PFSK-1 (cell line): ENCODE measurements at regions not wholly inside any gene's neighbourhood (a gene's known extent, or its start where the extent isn't known, plus 50 kb on each side); places are given as distances from the start of the nearest gene placed in this dataset.

ENCODE experiments used
- FOXP2 ChIP-seq: optimal IDR thresholded peaks from 2 replicates; pipeline ENCODE3; 2011; ENCODE audit warnings: borderline replicate concordance, control low read depth, inconsistent platforms; ENCODE audit not compliant: insufficient read depth; ENCODE audit errors: extremely low read length, extremely low read depth
- POLR2AphosphoS5 ChIP-seq: IDR thresholded peaks from 2 replicates; pipeline ENCODE4 v1.6.1; 2012; ENCODE audit warnings: low read depth, mild to moderate bottlenecking, control low read depth, low read length, moderate library complexity
- SIN3A ChIP-seq: IDR thresholded peaks from 2 replicates; pipeline ENCODE4 v1.6.1; 2012; ENCODE audit warnings: mild to moderate bottlenecking, low read length, moderate library complexity, borderline replicate concordance; ENCODE audit not compliant: insufficient read depth
- TAF1 ChIP-seq: IDR thresholded peaks from 2 replicates; pipeline ENCODE4 v1.6.1; 2012; ENCODE audit warnings: low read length, control low read depth, borderline replicate concordance; ENCODE audit not compliant: insufficient read depth
- TF ChIP-seq, protein P1 (sequence below), 2 experiments: IDR thresholded peaks; 2 replicates each; pipeline versions ENCODE4 v1.6.1 to v1.8.0; 2011 to 2012; ENCODE audit warnings: low read depth in 2 of 2, low read length in 2 of 2, control low read depth in 1 of 2, inconsistent platforms in 1 of 2, mild to moderate bottlenecking in 1 of 2, moderate library complexity in 1 of 2; ENCODE audit not compliant: insufficient read depth in 1 of 2

DNA sequence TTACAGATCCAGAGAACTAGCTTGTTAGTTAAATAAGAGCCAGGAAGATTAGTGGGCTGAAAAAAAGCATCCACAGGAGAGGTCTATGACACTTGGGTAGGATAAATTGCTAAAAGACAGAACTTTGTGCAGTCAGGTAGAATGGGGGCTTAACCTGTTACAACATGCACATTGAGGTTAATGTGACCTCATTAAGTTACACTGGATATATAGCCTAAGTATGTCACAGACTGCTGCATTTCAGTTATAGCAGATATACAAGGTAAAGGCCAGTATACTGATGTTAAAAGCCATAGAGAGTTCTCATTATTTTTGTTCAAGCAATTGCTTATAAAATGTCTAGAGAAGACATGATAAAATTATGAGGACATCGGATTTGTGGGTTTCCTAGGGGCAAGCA is 1179.9 kb upstream of the PCDH9 start:
- no peak for TF ChIP-seq FOXP2

GRCh38 chr13:68390987-68391386 is 1160.9 kb upstream of the PCDH9 start:
- TF ChIP-seq POLR2AphosphoS5 (no peak), SIN3A (no peak)

GRCh38 chr13:68386808-68387207 is 1156.7 kb upstream of the PCDH9 start:
- no peak for TF ChIP-seq SIN3A
- TF ChIP-seq FOXP2 = no peak
- TF ChIP-seq, protein P1, sequence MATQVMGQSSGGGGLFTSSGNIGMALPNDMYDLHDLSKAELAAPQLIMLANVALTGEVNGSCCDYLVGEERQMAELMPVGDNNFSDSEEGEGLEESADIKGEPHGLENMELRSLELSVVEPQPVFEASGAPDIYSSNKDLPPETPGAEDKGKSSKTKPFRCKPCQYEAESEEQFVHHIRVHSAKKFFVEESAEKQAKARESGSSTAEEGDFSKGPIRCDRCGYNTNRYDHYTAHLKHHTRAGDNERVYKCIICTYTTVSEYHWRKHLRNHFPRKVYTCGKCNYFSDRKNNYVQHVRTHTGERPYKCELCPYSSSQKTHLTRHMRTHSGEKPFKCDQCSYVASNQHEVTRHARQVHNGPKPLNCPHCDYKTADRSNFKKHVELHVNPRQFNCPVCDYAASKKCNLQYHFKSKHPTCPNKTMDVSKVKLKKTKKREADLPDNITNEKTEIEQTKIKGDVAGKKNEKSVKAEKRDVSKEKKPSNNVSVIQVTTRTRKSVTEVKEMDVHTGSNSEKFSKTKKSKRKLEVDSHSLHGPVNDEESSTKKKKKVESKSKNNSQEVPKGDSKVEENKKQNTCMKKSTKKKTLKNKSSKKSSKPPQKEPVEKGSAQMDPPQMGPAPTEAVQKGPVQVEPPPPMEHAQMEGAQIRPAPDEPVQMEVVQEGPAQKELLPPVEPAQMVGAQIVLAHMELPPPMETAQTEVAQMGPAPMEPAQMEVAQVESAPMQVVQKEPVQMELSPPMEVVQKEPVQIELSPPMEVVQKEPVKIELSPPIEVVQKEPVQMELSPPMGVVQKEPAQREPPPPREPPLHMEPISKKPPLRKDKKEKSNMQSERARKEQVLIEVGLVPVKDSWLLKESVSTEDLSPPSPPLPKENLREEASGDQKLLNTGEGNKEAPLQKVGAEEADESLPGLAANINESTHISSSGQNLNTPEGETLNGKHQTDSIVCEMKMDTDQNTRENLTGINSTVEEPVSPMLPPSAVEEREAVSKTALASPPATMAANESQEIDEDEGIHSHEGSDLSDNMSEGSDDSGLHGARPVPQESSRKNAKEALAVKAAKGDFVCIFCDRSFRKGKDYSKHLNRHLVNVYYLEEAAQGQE (IDR thresholded peaks at IDR 0.05; ENCODE audit: insufficient read depth in 1 of 2, low read depth in 2 of 2, low read length in 2 of 2) = no peak
- no peak for TF ChIP-seq TAF1
- no peak for TF ChIP-seq POLR2AphosphoS5

GRCh38 chr13:68380041-68380973 is 1150.2 kb upstream of the PCDH9 start:
- no peak for TF ChIP-seq POLR2AphosphoS5
- no peak for TF ChIP-seq FOXP2
- TF ChIP-seq SIN3A = no peak
- TF ChIP-seq, protein P1 (IDR thresholded peaks at IDR 0.05; ENCODE audit: insufficient read depth in 1 of 2, low read depth in 2 of 2, low read length in 2 of 2) = no peak
- no peak for TF ChIP-seq TAF1

DNA sequence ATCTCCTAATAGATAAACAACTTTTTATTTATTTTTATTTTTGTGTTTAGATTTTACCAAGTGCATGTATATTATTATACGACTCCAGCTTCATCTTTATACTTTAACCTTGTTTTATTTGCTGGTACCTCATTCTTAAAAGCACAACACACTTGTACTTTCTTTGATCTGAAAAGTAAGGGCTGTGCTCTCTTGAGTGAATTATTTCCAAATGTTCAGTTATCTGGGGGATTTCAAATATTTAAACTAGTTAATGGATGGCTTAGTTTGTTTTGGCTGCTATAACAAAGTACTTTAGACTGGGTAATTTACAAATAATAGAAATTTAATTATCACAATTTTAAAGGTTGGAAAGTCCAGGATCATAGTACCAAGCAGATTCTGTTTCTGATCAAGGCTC is 1148.2 kb upstream of the PCDH9 start:
- TF ChIP-seq TAF1 (no peak), SIN3A (no peak), FOXP2 (no peak), POLR2AphosphoS5 (no peak)
- TF ChIP-seq, protein P1 (IDR thresholded peaks at IDR 0.05; ENCODE audit: insufficient read depth in 1 of 2, low read depth in 2 of 2, low read length in 2 of 2) = no peak

- TF ChIP-seq, protein P1 (IDR thresholded peaks at IDR 0.05; ENCODE audit: insufficient read depth in 1 of 2, low read depth in 2 of 2, low read length in 2 of 2) = no peak
- TF ChIP-seq POLR2AphosphoS5 (no peak), SIN3A (no peak), FOXP2 (no peak), TAF1 (no peak)
Observed at GRCh38 chr13:68375004-68375403, 1144.9 kb upstream of the PCDH9 start.
